K562 (cell line): ENCODE measurements at regions not wholly inside any gene's neighbourhood (a gene's known extent, or its start where the extent isn't known, plus 50 kb on each side); places are given as distances from the start of the nearest gene placed in this dataset.

Source experiments
- ATF1 ChIP-seq, 2 experiments: fragments of 450-650 bp in 1 of 2; IDR thresholded peaks; 2 replicates each; pipeline ENCODE4 v1.6.1; 2016; ENCODE audit warnings: missing compliant biosample characterization in 1 of 2, missing genetic modification characterization in 1 of 2
- POLR2AphosphoS5 ChIP-seq: IDR thresholded peaks from 2 replicates; pipeline ENCODE4 v1.6.1; 2011; ENCODE audit warnings: mild to moderate bottlenecking, low read depth, low read length, moderate library complexity; ENCODE audit not compliant: control insufficient read depth, insufficient read depth
- SIN3A ChIP-seq, 2 experiments: fragments of 150-350 bp in 1 of 2; IDR thresholded peaks; 2 replicates each; pipeline ENCODE4 v1.6.1; 2011 to 2016; ENCODE audit warnings: borderline replicate concordance in 2 of 2, low read depth in 2 of 2, low read length in 2 of 2, mild to moderate bottlenecking in 2 of 2, moderate library complexity in 2 of 2; ENCODE audit not compliant: control insufficient read depth in 1 of 2
- SP1 ChIP-seq: sonication (generic); formaldehyde crosslinking; IDR thresholded peaks from 2 replicates; pipeline ENCODE4 v1.8.1; 2022; ENCODE audit warnings: mild to moderate bottlenecking, missing genetic modification reagents
- USF2 ChIP-seq: sonication (generic); formaldehyde crosslinking; IDR thresholded peaks from 2 replicates; pipeline ENCODE4 v1.5.0; 2020; ENCODE audit warnings: missing genetic modification reagents
- ZBTB11 ChIP-seq, 3 experiments: fragments of 200-800 bp in 1 of 3; fragments of 250-450 bp in 1 of 3; fragments of 450-650 bp in 1 of 3; sonication (Bioruptor Pico) in 1 of 3; sonication (Bioruptor generic) in 1 of 3; formaldehyde crosslinking in 1 of 3; IDR thresholded peaks; 2 replicates each; pipeline versions ENCODE4 v1.6.1 to v1.8.0; 2016 to 2022; ENCODE audit warnings: mild to moderate bottlenecking in 2 of 3, missing genetic modification characterization in 2 of 3, missing compliant biosample characterization in 1 of 3, moderate library complexity in 1 of 3

GRCh38 chr18:1578505-1578904, 673.8 kb downstream of the ADCYAP1 start:
- TF ChIP-seq SP1 (CRISPR knock-in tag) = no peak
- no peak for TF ChIP-seq USF2 (CRISPR knock-in tag)
- no peak for TF ChIP-seq ZBTB11 (CRISPR knock-in tag; IDR thresholded peaks at IDR 0.05)
- TF ChIP-seq ATF1 (CRISPR knock-in tag; IDR thresholded peaks at IDR 0.05) = no peak
- TF ChIP-seq ATF1 (tag; IDR thresholded peaks at IDR 0.05) = no peak
- no peak for TF ChIP-seq POLR2AphosphoS5
- TF ChIP-seq SIN3A (IDR thresholded peaks at IDR 0.05; ENCODE audit: borderline replicate concordance in 2 of 2, control insufficient read depth in 1 of 2, low read depth in 2 of 2, low read length in 2 of 2) = no peak
